Adrenal gland (tissue), 5 donors: ENCODE measurements at regions not wholly inside any gene's neighbourhood (a gene's known extent, or its start where the extent isn't known, plus 50 kb on each side); places are given as distances from the start of the nearest gene placed in this dataset.

Experiments
- POLR2A ChIP-seq, 2 donors: fragments of 450-650 bp; IDR thresholded peaks; one replicate each; pipeline ENCODE4 v1.6.1; 2017; ENCODE audit warnings: antibody characterized with exemption in 2 of 2, mild to moderate bottlenecking in 2 of 2, moderate library complexity in 1 of 2
- TF ChIP-seq, protein P1 (sequence below), 6 experiments: fragments of 450-650 bp in 4 of 6; fragments of 200-600 bp in 2 of 6; sonication (generic) in 1 of 6; IDR thresholded peaks; 1 replicate in 5 of 6; 2 replicates in 1 of 6; pipeline versions ENCODE4 v1.5.1 to v1.8.0; 2016 to 2021; ENCODE audit warnings: antibody characterized with exemption in 6 of 6, mild to moderate bottlenecking in 2 of 6, moderate library complexity in 1 of 6
- donor health status: DM: no; HTN: no; CAD: no.

DNA sequence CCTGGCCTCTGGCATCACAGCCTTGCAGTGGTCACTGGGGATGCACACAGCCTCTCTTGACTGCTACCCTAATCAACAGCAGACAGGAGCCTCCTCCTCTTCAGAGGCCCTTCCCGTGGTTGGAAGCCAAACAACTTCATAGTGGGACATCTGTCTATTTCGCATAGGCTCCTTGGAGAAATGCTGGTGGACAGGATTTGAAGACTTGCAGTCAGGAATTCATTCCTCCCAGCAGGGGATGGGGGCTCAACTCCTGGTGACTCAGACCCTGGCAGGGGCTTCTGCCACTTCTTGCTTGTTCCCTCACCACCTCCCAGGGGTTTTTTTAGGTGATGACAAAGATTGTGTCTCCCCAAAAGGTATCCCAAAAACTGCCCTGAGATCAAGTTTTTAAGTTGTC lies 191.7 kb upstream of the CAMK1G start:
- TF ChIP-seq, protein P1, sequence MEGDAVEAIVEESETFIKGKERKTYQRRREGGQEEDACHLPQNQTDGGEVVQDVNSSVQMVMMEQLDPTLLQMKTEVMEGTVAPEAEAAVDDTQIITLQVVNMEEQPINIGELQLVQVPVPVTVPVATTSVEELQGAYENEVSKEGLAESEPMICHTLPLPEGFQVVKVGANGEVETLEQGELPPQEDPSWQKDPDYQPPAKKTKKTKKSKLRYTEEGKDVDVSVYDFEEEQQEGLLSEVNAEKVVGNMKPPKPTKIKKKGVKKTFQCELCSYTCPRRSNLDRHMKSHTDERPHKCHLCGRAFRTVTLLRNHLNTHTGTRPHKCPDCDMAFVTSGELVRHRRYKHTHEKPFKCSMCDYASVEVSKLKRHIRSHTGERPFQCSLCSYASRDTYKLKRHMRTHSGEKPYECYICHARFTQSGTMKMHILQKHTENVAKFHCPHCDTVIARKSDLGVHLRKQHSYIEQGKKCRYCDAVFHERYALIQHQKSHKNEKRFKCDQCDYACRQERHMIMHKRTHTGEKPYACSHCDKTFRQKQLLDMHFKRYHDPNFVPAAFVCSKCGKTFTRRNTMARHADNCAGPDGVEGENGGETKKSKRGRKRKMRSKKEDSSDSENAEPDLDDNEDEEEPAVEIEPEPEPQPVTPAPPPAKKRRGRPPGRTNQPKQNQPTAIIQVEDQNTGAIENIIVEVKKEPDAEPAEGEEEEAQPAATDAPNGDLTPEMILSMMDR (IDR thresholded peaks at IDR 0.05): no peak
- TF ChIP-seq POLR2A (IDR thresholded peaks at IDR 0.05): no peak
